Thoracic aorta (tissue), 2 donors: ENCODE measurements at regions not wholly inside any gene's neighbourhood (a gene's known extent, or its start where the extent isn't known, plus 50 kb on each side); places are given as distances from the start of the nearest gene placed in this dataset.
A peak's percentile ranks its signal among the peaks of the same experiment; 100 is the strongest.

Source experiments
- ATAC-seq: fragments of 150-250 bp; one replicate; pipeline ENCODE4 v1.8.0; 2017; ENCODE audit warnings: low read depth; ENCODE audit not compliant: insufficient number of reproducible peaks, low FRiP score
- DNase-seq: peaks from one replicate; pipeline ENCODE4 v3.0.0-alpha.2; 2020; ENCODE audit warnings: low spot score
- H3K27ac ChIP-seq, 2 donors: fragments of 200-600 bp; sonication (generic); 1 replicate in 1 of 2; 2 replicates in 1 of 2; pipeline ENCODE4 v1.5.1; 2016; ENCODE audit warnings: mild to moderate bottlenecking in 2 of 2, moderate library complexity in 2 of 2
- H3K27me3 ChIP-seq: fragments of 200-600 bp; sonication (generic); replicated peaks from 2 replicates; pipeline ENCODE4 v1.6.0; 2016; ENCODE audit warnings: mild to moderate bottlenecking; ENCODE audit not compliant: insufficient read depth
- H3K36me3 ChIP-seq: fragments of 200-600 bp; sonication (generic); one replicate; pipeline ENCODE4 v1.5.1; 2016
- H3K4me1 ChIP-seq, 2 donors: fragments of 200-600 bp; sonication (generic); 1 replicate in 1 of 2; 2 replicates in 1 of 2; pipeline versions ENCODE4 v1.5.1 to v1.6.0; 2016; ENCODE audit warnings: low read depth in 2 of 2, mild to moderate bottlenecking in 1 of 2; ENCODE audit not compliant: control insufficient read depth in 1 of 2
- H3K4me3 ChIP-seq: fragments of 200-600 bp; sonication (generic); 2 replicates; pipeline ENCODE4 v1.5.1; 2016; ENCODE audit warnings: mild to moderate bottlenecking
- H3K9me3 ChIP-seq: fragments of 200-600 bp; sonication (generic); 2 replicates; pipeline ENCODE4 v1.5.1; 2016
- CTCF ChIP-seq: fragments of 200-600 bp; sonication (generic); IDR thresholded peaks from one replicate; pipeline ENCODE4 v1.5.1; 2019; ENCODE audit warnings: antibody characterized with exemption

- no peaks in the 10 kb centered on the region for H3K36me3 ChIP-seq
- peaks cover 0 to 23% of the 10 kb centered on the region in 2 donors for H3K4me1 ChIP-seq
- no peak for TF ChIP-seq CTCF
- H3K27me3 ChIP-seq = no peaks in the 10 kb centered on the region
- no peaks in the 10 kb centered on the region for H3K9me3 ChIP-seq
- ATAC-seq (no peak), DNase-seq (no peak)
- no peak overlapping the region for H3K4me3 ChIP-seq
- no peak overlapping the region for H3K27ac ChIP-seq
Measured at GRCh38 chr12:108401964-108402363, 62.9 kb upstream of the CMKLR1 start.

- ATAC-seq = no peak
- no peak for DNase-seq
Measured at GRCh38 chr12:108400900-108401480, 61.9 kb upstream of the CMKLR1 start.

GRCh38 chr12:108400481-108400880 is 61.4 kb upstream of the CMKLR1 start:
- Histone ChIP-seq H3K9me3 (no peaks in the 10 kb centered on the region), H3K27ac (no peak overlapping the region), H3K4me1 (peaks cover 0 to 23% of the 10 kb centered on the region in 2 donors), H3K36me3 (no peaks in the 10 kb centered on the region), H3K4me3 (no peak overlapping the region), H3K27me3 (no peaks in the 10 kb centered on the region)
- no peak for TF ChIP-seq CTCF
- DNase-seq (no peak), ATAC-seq (no peak)

More at GRCh38 chr12:108400900-108401480, 61.9 kb upstream of the CMKLR1 start:
- H3K4me3 ChIP-seq = no peak overlapping the region
- no peaks in the 10 kb centered on the region for H3K9me3 ChIP-seq
- H3K4me1 ChIP-seq = peaks cover 0 to 23% of the 10 kb centered on the region in 2 donors
- no peak for TF ChIP-seq CTCF
- no peaks in the 10 kb centered on the region for H3K27me3 ChIP-seq
- H3K36me3 ChIP-seq = no peaks in the 10 kb centered on the region
- no peak overlapping the region for H3K27ac ChIP-seq

- no peak for TF ChIP-seq CTCF
- H3K27ac ChIP-seq = no peak overlapping the region
Measured at GRCh38 chr12:108400056-108400455, 60.9 kb upstream of the CMKLR1 start.

GRCh38 chr12:108399514-108399913 is 60.4 kb upstream of the CMKLR1 start:
- Histone ChIP-seq H3K4me1 (peaks cover 3 to 31% of the 10 kb centered on the region in 2 donors), H3K4me3 (no peak overlapping the region), H3K27ac (no peak overlapping the region), H3K36me3 (no peaks in the 10 kb centered on the region), H3K9me3 (no peaks in the 10 kb centered on the region), H3K27me3 (no peaks in the 10 kb centered on the region)
- TF ChIP-seq CTCF = no peak
- peak; percentile 7 for DNase-seq
- ATAC-seq = no peak

More at GRCh38 chr12:108400056-108400455, 60.9 kb upstream of the CMKLR1 start:
- Histone ChIP-seq H3K27me3 (no peaks in the 10 kb centered on the region), H3K9me3 (no peaks in the 10 kb centered on the region), H3K36me3 (no peaks in the 10 kb centered on the region), H3K4me1 (peaks cover 0 to 25% of the 10 kb centered on the region in 2 donors), H3K4me3 (no peak overlapping the region)
- no peak for ATAC-seq
- DNase-seq = no peak
